H9 (cell line): ENCODE measurements at regions not wholly inside any gene's neighbourhood (a gene's known extent, or its start where the extent isn't known, plus 50 kb on each side); places are given as distances from the start of the nearest gene placed in this dataset.

Experiments
- DNase-seq: peaks from one replicate; pipeline ENCODE4 v3.0.0-alpha.2; 2017
- H2AFZ ChIP-seq: one replicate; pipeline ENCODE4 v1.6.1; 2013; ENCODE audit warnings: mild to moderate bottlenecking, low read length, control low read depth, moderate library complexity
- H2AK5ac ChIP-seq: 2 replicates; pipeline ENCODE4 v1.6.1; 2013; ENCODE audit warnings: low read length, control low read depth, mixed read lengths; ENCODE audit not compliant: insufficient read length
- H2BK120ac ChIP-seq: one replicate; pipeline ENCODE4 v1.6.1; 2013; ENCODE audit warnings: low read depth, mild to moderate bottlenecking, low read length, control low read depth, inconsistent platforms; ENCODE audit not compliant: poor library complexity, severe bottlenecking
- H2BK12ac ChIP-seq: 2 replicates; pipeline ENCODE4 v1.6.1; 2013; ENCODE audit warnings: low read length, control low read depth, mixed read lengths, low read depth; ENCODE audit not compliant: insufficient read length
- H2BK15ac ChIP-seq: 2 replicates; pipeline ENCODE4 v1.6.1; 2013; ENCODE audit warnings: low read depth, low read length, control low read depth
- H2BK20ac ChIP-seq: one replicate; pipeline ENCODE4 v1.6.1; 2013; ENCODE audit warnings: low read depth, mild to moderate bottlenecking, low read length, control low read depth, inconsistent platforms; ENCODE audit not compliant: poor library complexity, severe bottlenecking
- H2BK5ac ChIP-seq: 2 replicates; pipeline ENCODE4 v1.6.1; 2013; ENCODE audit warnings: low read length, control low read depth, mixed read lengths; ENCODE audit not compliant: insufficient read length
- H3K14ac ChIP-seq: 2 replicates; pipeline ENCODE4 v1.6.1; 2013; ENCODE audit warnings: low read length, control low read depth; ENCODE audit not compliant: insufficient read depth
- H3K18ac ChIP-seq: 2 replicates; pipeline ENCODE4 v1.6.1; 2013; ENCODE audit warnings: low read depth, mild to moderate bottlenecking, mixed read lengths, low read length, control low read depth; ENCODE audit not compliant: insufficient read length
- H3K23ac ChIP-seq: 2 replicates; pipeline ENCODE4 v1.6.1; 2013; ENCODE audit warnings: low read length, control low read depth, mixed read lengths, low read depth; ENCODE audit not compliant: insufficient read length
- H3K23me2 ChIP-seq: 2 replicates; pipeline ENCODE4 v1.6.1; 2013; ENCODE audit warnings: low read depth, mild to moderate bottlenecking, mixed read lengths, low read length, control low read depth; ENCODE audit not compliant: insufficient read length, poor library complexity, severe bottlenecking
- H3K27ac ChIP-seq: 2 replicates; pipeline ENCODE4 v1.5.1; 2013; ENCODE audit warnings: low read length, control low read depth, mixed read lengths, low read depth; ENCODE audit not compliant: insufficient read length
- H3K27me3 ChIP-seq: 2 replicates; pipeline ENCODE4 v1.6.1; 2013; ENCODE audit warnings: low read length, control low read depth, inconsistent platforms; ENCODE audit not compliant: insufficient read depth
- H3K4ac ChIP-seq: 2 replicates; pipeline ENCODE4 v1.6.1; 2013; ENCODE audit warnings: low read depth, mild to moderate bottlenecking, control low read depth, inconsistent platforms, low read length, moderate library complexity
- H3K4me1 ChIP-seq: 2 replicates; pipeline ENCODE4 v1.6.1; 2013; ENCODE audit warnings: low read length, control low read depth, inconsistent platforms; ENCODE audit not compliant: insufficient read depth
- H3K4me2 ChIP-seq: 2 replicates; pipeline ENCODE4 v1.6.1; 2013; ENCODE audit warnings: low read length, control low read depth, mixed read lengths; ENCODE audit not compliant: insufficient read length, insufficient read depth
- H3K56ac ChIP-seq: 2 replicates; pipeline ENCODE4 v1.6.1; 2013; ENCODE audit warnings: low read depth, mild to moderate bottlenecking, mixed read lengths, low read length, control low read depth; ENCODE audit not compliant: insufficient read length
- H3K79me1 ChIP-seq: 2 replicates; pipeline ENCODE4 v1.6.1; 2013; ENCODE audit warnings: low read depth, mild to moderate bottlenecking, moderate library complexity, low read length, control low read depth, inconsistent platforms; ENCODE audit not compliant: insufficient read depth, poor library complexity, severe bottlenecking
- H3K79me2 ChIP-seq: 2 replicates; pipeline ENCODE4 v1.6.1; 2013; ENCODE audit warnings: low read length, control low read depth, inconsistent platforms; ENCODE audit not compliant: insufficient read depth
- H3K9ac ChIP-seq: 2 replicates; pipeline ENCODE4 v1.6.1; 2013; ENCODE audit warnings: low read length, control low read depth, mixed read lengths; ENCODE audit not compliant: insufficient read length; ENCODE audit errors: extremely low read depth
- H3K9me3 ChIP-seq: one replicate; pipeline ENCODE4 v1.6.1; 2013; ENCODE audit warnings: low read depth, low read length, inconsistent platforms; ENCODE audit not compliant: control insufficient read depth
- H3T11ph ChIP-seq: one replicate; pipeline ENCODE4 v1.6.1; 2013; ENCODE audit warnings: mild to moderate bottlenecking, low read length, control low read depth, inconsistent platforms
- H4K20me1 ChIP-seq: one replicate; pipeline ENCODE4 v1.6.1; 2013; ENCODE audit not compliant: control insufficient read depth, insufficient read length, insufficient read depth
- H4K5ac ChIP-seq: 2 replicates; pipeline ENCODE4 v1.6.1; 2013; ENCODE audit warnings: low read depth, mild to moderate bottlenecking, mixed read lengths, low read length, control low read depth; ENCODE audit not compliant: insufficient read length
- H4K8ac ChIP-seq: replicated peaks from 2 replicates; pipeline ENCODE4 v1.6.1; 2013; ENCODE audit warnings: low read length, control low read depth, mixed read lengths, low read depth; ENCODE audit not compliant: insufficient read length
- H4K91ac ChIP-seq: 2 replicates; pipeline ENCODE4 v1.6.1; 2013; ENCODE audit warnings: low read depth, mild to moderate bottlenecking, moderate library complexity, mixed read lengths, low read length, control low read depth; ENCODE audit not compliant: insufficient read length
- H3K27ac Mint-ChIP-seq, 3 experiments: 2 replicates in 2 of 3; 3 replicates in 1 of 3; pipeline ENCODE4 v1.8.0; 2020 to 2021; ENCODE audit warnings: mixed read lengths in 3 of 3, mild to moderate bottlenecking in 1 of 3, moderate library complexity in 1 of 3
- H3K27me3 Mint-ChIP-seq: 2 replicates; pipeline ENCODE4 v1.8.0; 2021; ENCODE audit warnings: low read depth, mild to moderate bottlenecking, moderate library complexity, mixed read lengths
- H3K36me3 Mint-ChIP-seq, 3 experiments: 2 replicates in 2 of 3; 3 replicates in 1 of 3; pipeline ENCODE4 v1.8.0; 2020 to 2021; ENCODE audit warnings: low read depth in 3 of 3, mixed read lengths in 3 of 3; ENCODE audit not compliant: insufficient read depth in 1 of 3
- H3K4me1 Mint-ChIP-seq, 2 experiments: 2 replicates each; pipeline ENCODE4 v1.8.0; 2020; ENCODE audit warnings: mixed read lengths in 2 of 2
- H3K4me3 Mint-ChIP-seq, 2 experiments: 2 replicates in 1 of 2; 3 replicates in 1 of 2; pipeline ENCODE4 v1.8.0; 2020 to 2021; ENCODE audit warnings: mild to moderate bottlenecking in 2 of 2, mixed read lengths in 2 of 2, moderate library complexity in 1 of 2
- H3K9me3 Mint-ChIP-seq, 2 experiments: 2 replicates in 1 of 2; 3 replicates in 1 of 2; pipeline ENCODE4 v1.8.0; 2020; ENCODE audit warnings: mild to moderate bottlenecking in 2 of 2, mixed read lengths in 2 of 2, moderate library complexity in 1 of 2
- CTCF ChIP-seq: fragments of 200-600 bp; sonication (generic); conservative IDR thresholded peaks from 3 replicates; pipeline ENCODE4 v1.8.0; 2021; ENCODE audit warnings: antibody characterized with exemption, mild to moderate bottlenecking
- WGBS: extraction: QIAGEN DNeasy Blood & Tissue Kit; methylation state at CpG from one replicate; pipeline ENCODE4 v1.1.7; 2013; ENCODE audit warnings: missing lambda C conversion rate, low lambda C conversion rate, mixed read lengths; ENCODE audit not compliant: insufficient read length; ENCODE audit errors: extremely low coverage; 5-methylcytosine and 5-hydroxymethylcytosine counted together

- H3K56ac ChIP-seq: no peak overlapping the region
- H3K27ac ChIP-seq: no peak overlapping the region
- H3T11ph ChIP-seq: no peak overlapping the region
- no peak overlapping the region for H2BK12ac ChIP-seq
- no peak overlapping the region for H3K23ac ChIP-seq
- no peak overlapping the region for H4K91ac ChIP-seq
- H2AFZ ChIP-seq: no peak overlapping the region
- no peaks in the 10 kb centered on the region for H4K20me1 ChIP-seq
- H3K9me3 ChIP-seq: no peaks in the 10 kb centered on the region
- Mint-ChIP-seq H3K36me3 (no peaks in the 10 kb centered on the region; a peak in 1 of 7 replicates), H3K27ac (no peak overlapping the region), H3K27me3 (peaks cover 12% of the 10 kb centered on the region), H3K4me1 (peaks cover 7 to 11% of the 10 kb centered on the region in 2 experiments), H3K4me3 (no peak overlapping the region), H3K9me3 (no peaks in the 10 kb centered on the region; a peak in 1 of 5 replicates)
- TF ChIP-seq CTCF: no peak
- H3K4me1 ChIP-seq: no peaks in the 10 kb centered on the region
- no peak overlapping the region for H3K9ac ChIP-seq
- H4K8ac ChIP-seq: no peak overlapping the region
- H3K4me2 ChIP-seq: no peak overlapping the region
- H3K27me3 ChIP-seq: no peaks in the 10 kb centered on the region
- H4K5ac ChIP-seq: no peak overlapping the region
- no peaks in the 10 kb centered on the region for H3K79me2 ChIP-seq
- H2BK15ac ChIP-seq: no peak overlapping the region
- no CpG with 5 or more reads among the region's 7 CpGs for WGBS
- no peak for DNase-seq
- no peak overlapping the region for H3K18ac ChIP-seq
- H2BK120ac ChIP-seq: no peak overlapping the region
- no peak overlapping the region for H2BK20ac ChIP-seq
- no peak overlapping the region for H2BK5ac ChIP-seq
- no peak overlapping the region for H3K14ac ChIP-seq
- no peaks in the 10 kb centered on the region for H3K23me2 ChIP-seq
- no peaks in the 10 kb centered on the region for H3K79me1 ChIP-seq
- no peak overlapping the region for H2AK5ac ChIP-seq
- no peak overlapping the region for H3K4ac ChIP-seq
These were observed 690.4 kb downstream of the BRD1 start for GRCh38 chr22:49137206-49137840.
